Motor neuron (in vitro differentiated cells): ENCODE measurements at regions not wholly inside any gene's neighbourhood (a gene's known extent, or its start where the extent isn't known, plus 50 kb on each side); places are given as distances from the start of the nearest gene placed in this dataset.

Experiments used
- ATAC-seq, 8 experiments: fragments of 200-7000 bp; cut with Tn5 transposase; replicated peaks in 6 of 8; 2 replicates each; pipeline ENCODE4 v1.8.0; 2021; ENCODE audit warnings: mild to moderate bottlenecking in 8 of 8, moderate library complexity in 8 of 8
- H3K27ac ChIP-seq, 2 donors: fragments of 250-450 bp; sonication (Bioruptor Pico); 2 replicates each; pipeline ENCODE4 v1.9.0; 2021; ENCODE audit warnings: antibody characterized with exemption in 2 of 2, mild to moderate bottlenecking in 2 of 2, moderate library complexity in 1 of 2
- H3K4me1 ChIP-seq, 2 donors: fragments of 250-450 bp; sonication (Bioruptor Pico); replicated peaks in 1 of 2; 2 replicates each; pipeline ENCODE4 v1.6.1; 2021; ENCODE audit warnings: antibody characterized with exemption in 2 of 2, mild to moderate bottlenecking in 2 of 2, moderate library complexity in 1 of 2
- H3K4me3 ChIP-seq, 5 donors: fragments of 250-450 bp; sonication (Bioruptor Pico); 2 replicates each; pipeline ENCODE4 v1.9.0; 2021; ENCODE audit warnings: antibody characterized with exemption in 5 of 5, mild to moderate bottlenecking in 5 of 5, moderate library complexity in 4 of 5
- WGBS, 10 experiments: fragments of 450-650 bp; shearing (Covaris generic); methylation state at CpG; one replicate each; pipeline ENCODE4 v1.0.0; 2022; 5-methylcytosine and 5-hydroxymethylcytosine counted together
- in situ Hi-C, 9 experiments: fragments of 400-800 bp; cut with MboI; loops; one replicate each; pipeline ENCODE4 v1.15.0; 2021; ENCODE audit warnings: low sequenced_read_pairs in 9 of 9, low pct_unique_long_range_greater_than_20kb in 2 of 9; ENCODE audit not compliant: unreplicated experiment in 9 of 9

- H3K4me1 ChIP-seq, result no peaks in the 10 kb centered on the region
- no peak for ATAC-seq
- no peak overlapping the region for H3K4me3 ChIP-seq
- 82 to 100% (median 96%) methylated on average over 1 to 2 of the region's 2 CpGs; no CpG with 5 or more reads in 1 of the 10 experiments for WGBS, 10 experiments
- in situ Hi-C loops, result no loop called here
- no peak overlapping the region for H3K27ac ChIP-seq
Observed at GRCh38 chr5:96140496-96140895, 178.8 kb upstream of the ELL2 start.

- in situ Hi-C loops, result no loop called here
- ATAC-seq, result no peak
- Histone ChIP-seq H3K4me1 (no peaks in the 10 kb centered on the region), H3K27ac (no peak overlapping the region), H3K4me3 (no peak overlapping the region)
- WGBS, 10 experiments, result 0 to 100% (median 59%) methylated on average over 1 of the region's 1 CpG; no CpG with 5 or more reads in 2 of the 10 experiments
Observed at GRCh38 chr5:96140084-96140483, 178.4 kb upstream of the ELL2 start.

- Histone ChIP-seq H3K4me3 (no peak overlapping the region), H3K27ac (no peak overlapping the region), H3K4me1 (no peaks in the 10 kb centered on the region)
- ATAC-seq, result peak in 1 of 8 experiments; percentile 35
- in situ Hi-C loops, result no loop called here
- 67 to 100% (median 80%) methylated on average over 1 to 3 of the region's 3 CpGs; no CpG with 5 or more reads in 2 of the 10 experiments for WGBS, 10 experiments
Observed at GRCh38 chr5:96134886-96135285, 173.2 kb upstream of the ELL2 start.

- no peak for ATAC-seq
- in situ Hi-C loops, result no loop called here
- 59 to 100% (median 93%) methylated on average over 1 to 5 of the region's 6 CpGs; no CpG with 5 or more reads in 1 of the 10 experiments for WGBS, 10 experiments
- Histone ChIP-seq H3K27ac (no peak overlapping the region), H3K4me1 (no peaks in the 10 kb centered on the region), H3K4me3 (no peak overlapping the region)
Observed at GRCh38 chr5:96133341-96134079, 171.9 kb upstream of the ELL2 start.

- no peak overlapping the region for H3K4me3 ChIP-seq
- WGBS, 10 experiments, result 30 to 100% (median 91%) methylated on average over 1 of the region's 1 CpG; no CpG with 5 or more reads in 3 of the 10 experiments
- no peak overlapping the region for H3K27ac ChIP-seq
- H3K4me1 ChIP-seq, result no peaks in the 10 kb centered on the region
- in situ Hi-C loops, result no loop called here
- ATAC-seq, result no peak
Observed at GRCh38 chr5:96129276-96129675, 167.6 kb upstream of the ELL2 start.

- Histone ChIP-seq H3K4me1 (no peaks in the 10 kb centered on the region), H3K27ac (no peak overlapping the region), H3K4me3 (no peak overlapping the region)
- WGBS, 10 experiments, result 73 to 100% (median 88%) methylated on average over 1 to 6 of the region's 6 CpGs
- in situ Hi-C loops, result no loop called here
- no peak for ATAC-seq
Observed at GRCh38 chr5:96128204-96128864, 166.7 kb upstream of the ELL2 start.

- 17 to 100% (median 65%) methylated on average over 1 to 2 of the region's 2 CpGs; no CpG with 5 or more reads in 1 of the 10 experiments for WGBS, 10 experiments
- in situ Hi-C loops, result no loop called here
- no peak for ATAC-seq
Observed at GRCh38 chr5:96127538-96127937, 165.9 kb upstream of the ELL2 start.

GRCh38 chr5:96125231-96125891, 163.7 kb upstream of the ELL2 start:
- no peak overlapping the region for H3K4me3 ChIP-seq
- no peak overlapping the region for H3K27ac ChIP-seq
- no peaks in the 10 kb centered on the region for H3K4me1 ChIP-seq
- in situ Hi-C loops, result no loop called here
- WGBS, 10 experiments, result 30 to 93% (median 69%) methylated on average over 2 to 5 of the region's 5 CpGs
- peak in 1 of 8 experiments; percentile 36 for ATAC-seq

More at GRCh38 chr5:96127538-96127937, 165.9 kb upstream of the ELL2 start:
- no peak overlapping the region for H3K4me3 ChIP-seq
- no peaks in the 10 kb centered on the region for H3K4me1 ChIP-seq
- no peak overlapping the region for H3K27ac ChIP-seq

GRCh38 chr5:96124589-96124988, 162.9 kb upstream of the ELL2 start:
- Histone ChIP-seq H3K4me3 (no peak overlapping the region), H3K27ac (no peak overlapping the region), H3K4me1 (no peaks in the 10 kb centered on the region)
- in situ Hi-C loops, result no loop called here
- ATAC-seq, result no peak
- WGBS, 10 experiments, result 43 to 100% (median 89%) methylated on average over 1 of the region's 1 CpG

- Histone ChIP-seq H3K27ac (no peak overlapping the region), H3K4me3 (no peak overlapping the region), H3K4me1 (no peaks in the 10 kb centered on the region)
- ATAC-seq, result no peak
- WGBS, 10 experiments, result 63 to 100% (median 94%) methylated on average over 1 of the region's 1 CpG
- in situ Hi-C loops, result no loop called here
Observed at GRCh38 chr5:96123418-96123817, 161.8 kb upstream of the ELL2 start.

- 81 to 100% (median 96%) methylated on average over 1 to 2 of the region's 2 CpGs; no CpG with 5 or more reads in 4 of the 10 experiments for WGBS, 10 experiments
- H3K4me1 ChIP-seq, result no peaks in the 10 kb centered on the region
- no peak overlapping the region for H3K4me3 ChIP-seq
- ATAC-seq, result peak in 2 of 8 experiments; percentile 52 to 61
- no peak overlapping the region for H3K27ac ChIP-seq
- in situ Hi-C loops, result no loop called here
Observed at GRCh38 chr5:96121364-96121763, 159.7 kb upstream of the ELL2 start.

GRCh38 chr5:96120120-96120519, 158.5 kb upstream of the ELL2 start:
- no peaks in the 10 kb centered on the region for H3K4me1 ChIP-seq
- in situ Hi-C loops, result no loop called here
- no peak for ATAC-seq
- no peak overlapping the region for H3K27ac ChIP-seq
- WGBS, 10 experiments, result 50 to 100% (median 100%) methylated on average over 1 of the region's 1 CpG; no CpG with 5 or more reads in 3 of the 10 experiments
- H3K4me3 ChIP-seq, result no peak overlapping the region
